ENCODE measurements at regions not wholly inside any gene's neighbourhood (a gene's known extent, or its start where the extent isn't known, plus 50 kb on each side); places are given as distances from the start of the nearest gene placed in this dataset.

- Histone ChIP-seq H3K9me3 (ENCODE audit: control insufficient read depth in 4 of 4, low read length in 3 of 4) (no peaks in the 10 kb centered on the region), H3K4me3 (ENCODE audit: low read depth in 1 of 3, low read length in 3 of 3) (no peak overlapping the region), H3K36me3 (ENCODE audit: control insufficient read depth in 4 of 4, insufficient read depth in 3 of 4, low read depth in 1 of 4, low read length in 3 of 4) (no peaks in the 10 kb centered on the region), H3K4me1 (ENCODE audit: control insufficient read depth in 4 of 4, insufficient read depth in 4 of 4, low read length in 3 of 4) (no peaks in the 10 kb centered on the region), H3K27ac (ENCODE audit: low read depth in 1 of 2, low read length in 2 of 2) (no peak overlapping the region), H3K27me3 (ENCODE audit: control insufficient read depth in 4 of 4, insufficient read depth in 4 of 4, low read length in 3 of 4) (peaks cover 0 to 2% (median 0%) of the 10 kb centered on the region in 4 donors), H3K9ac (ENCODE audit: low read depth in 1 of 2, low read length in 2 of 2) (no peak overlapping the region)
- no peak for TF ChIP-seq NR2F2 (IDR thresholded peaks at IDR 0.05)
- no peak for TF ChIP-seq GABPA (IDR thresholded peaks at IDR 0.05 in 1 of 2, conservative IDR thresholded peaks at IDR 0.05 in 1 of 2)
- TF ChIP-seq REST (IDR thresholded peaks at IDR 0.05), result no peak
- TF ChIP-seq JUND (IDR thresholded peaks at IDR 0.05), result no peak
- no peak for TF ChIP-seq FOXA1 (IDR thresholded peaks at IDR 0.05)
- TF ChIP-seq TAF1 (conservative IDR thresholded peaks at IDR 0.05), result no peak
- no peak for TF ChIP-seq EGR1 (IDR thresholded peaks at IDR 0.05; ENCODE audit: low read depth in 2 of 2)
- no peak for TF ChIP-seq HNF4G (IDR thresholded peaks at IDR 0.05)
- WGBS, result 70% methylated on average over 1 of the region's 1 CpG
- DNase-seq (ENCODE audit: low spot score), result no peak
Measured at GRCh38 chr7:85882335-85882734, 695.5 kb upstream of the SEMA3D start.

DNA sequence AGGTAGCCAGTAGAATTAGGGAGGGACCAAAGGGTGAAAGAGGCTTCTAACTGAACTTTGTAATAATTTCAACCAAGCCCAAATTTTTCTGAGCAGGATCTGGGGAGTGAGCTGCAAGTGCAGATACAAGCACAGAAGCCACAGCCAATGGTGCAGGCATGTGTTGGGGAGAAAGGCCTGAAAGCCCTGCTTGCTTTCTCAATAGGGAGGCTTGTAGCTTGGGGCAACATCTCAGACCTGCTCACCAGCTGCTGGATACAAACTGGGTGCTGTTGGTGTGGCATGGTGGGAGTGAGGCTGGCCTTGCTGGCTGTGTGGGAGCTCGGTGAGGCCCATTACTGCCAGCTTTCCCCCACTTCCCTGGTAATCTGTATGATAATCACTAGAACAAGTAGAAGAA is 688.5 kb upstream of the SEMA3D start:
- Histone ChIP-seq H3K9me3 (ENCODE audit: control insufficient read depth in 4 of 4, low read length in 3 of 4) (no peaks in the 10 kb centered on the region), H3K27ac (ENCODE audit: low read depth in 1 of 2, low read length in 2 of 2) (no peak overlapping the region), H3K4me1 (ENCODE audit: control insufficient read depth in 4 of 4, insufficient read depth in 4 of 4, low read length in 3 of 4) (no peaks in the 10 kb centered on the region), H3K36me3 (ENCODE audit: control insufficient read depth in 4 of 4, insufficient read depth in 3 of 4, low read depth in 1 of 4, low read length in 3 of 4) (no peaks in the 10 kb centered on the region), H3K9ac (ENCODE audit: low read depth in 1 of 2, low read length in 2 of 2) (no peak overlapping the region), H3K4me3 (ENCODE audit: low read depth in 1 of 3, low read length in 3 of 3) (no peak overlapping the region), H3K27me3 (ENCODE audit: control insufficient read depth in 4 of 4, insufficient read depth in 4 of 4, low read length in 3 of 4) (no peaks in the 10 kb centered on the region)
- DNase-seq (ENCODE audit: low spot score), result no peak
- no peak for TF ChIP-seq NR2F2 (IDR thresholded peaks at IDR 0.05)
- TF ChIP-seq RXRA (IDR thresholded peaks at IDR 0.05), result no peak
- TF ChIP-seq FOXA1 (IDR thresholded peaks at IDR 0.05), result no peak
- no peak for TF ChIP-seq MAX (IDR thresholded peaks at IDR 0.05)
- no peak for TF ChIP-seq TAF1 (conservative IDR thresholded peaks at IDR 0.05)
- TF ChIP-seq, protein P1, sequence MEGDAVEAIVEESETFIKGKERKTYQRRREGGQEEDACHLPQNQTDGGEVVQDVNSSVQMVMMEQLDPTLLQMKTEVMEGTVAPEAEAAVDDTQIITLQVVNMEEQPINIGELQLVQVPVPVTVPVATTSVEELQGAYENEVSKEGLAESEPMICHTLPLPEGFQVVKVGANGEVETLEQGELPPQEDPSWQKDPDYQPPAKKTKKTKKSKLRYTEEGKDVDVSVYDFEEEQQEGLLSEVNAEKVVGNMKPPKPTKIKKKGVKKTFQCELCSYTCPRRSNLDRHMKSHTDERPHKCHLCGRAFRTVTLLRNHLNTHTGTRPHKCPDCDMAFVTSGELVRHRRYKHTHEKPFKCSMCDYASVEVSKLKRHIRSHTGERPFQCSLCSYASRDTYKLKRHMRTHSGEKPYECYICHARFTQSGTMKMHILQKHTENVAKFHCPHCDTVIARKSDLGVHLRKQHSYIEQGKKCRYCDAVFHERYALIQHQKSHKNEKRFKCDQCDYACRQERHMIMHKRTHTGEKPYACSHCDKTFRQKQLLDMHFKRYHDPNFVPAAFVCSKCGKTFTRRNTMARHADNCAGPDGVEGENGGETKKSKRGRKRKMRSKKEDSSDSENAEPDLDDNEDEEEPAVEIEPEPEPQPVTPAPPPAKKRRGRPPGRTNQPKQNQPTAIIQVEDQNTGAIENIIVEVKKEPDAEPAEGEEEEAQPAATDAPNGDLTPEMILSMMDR (IDR thresholded peaks at IDR 0.05; ENCODE audit: low read depth, low read length, missing input control), result no peak
- TF ChIP-seq JUND (IDR thresholded peaks at IDR 0.05), result no peak
- TF ChIP-seq, protein P2, sequence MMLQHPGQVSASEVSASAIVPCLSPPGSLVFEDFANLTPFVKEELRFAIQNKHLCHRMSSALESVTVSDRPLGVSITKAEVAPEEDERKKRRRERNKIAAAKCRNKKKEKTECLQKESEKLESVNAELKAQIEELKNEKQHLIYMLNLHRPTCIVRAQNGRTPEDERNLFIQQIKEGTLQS (IDR thresholded peaks at IDR 0.05), result no peak
- TF ChIP-seq RAD21 (IDR thresholded peaks at IDR 0.05), result no peak
- TF ChIP-seq HNF4A (conservative IDR thresholded peaks at IDR 0.05), result no peak
- TF ChIP-seq GABPA (IDR thresholded peaks at IDR 0.05 in 1 of 2, conservative IDR thresholded peaks at IDR 0.05 in 1 of 2), result no peak
- no peak for TF ChIP-seq YY1 (IDR thresholded peaks at IDR 0.05)
- TF ChIP-seq SP1 (IDR thresholded peaks at IDR 0.05), result no peak
- no peak for TF ChIP-seq FOXA2 (IDR thresholded peaks at IDR 0.05)
- no peak for TF ChIP-seq REST (IDR thresholded peaks at IDR 0.05)
- no peak for TF ChIP-seq HNF4G (IDR thresholded peaks at IDR 0.05)
- TF ChIP-seq EGR1 (IDR thresholded peaks at IDR 0.05; ENCODE audit: low read depth in 2 of 2), result no peak
- no peak for TF ChIP-seq ZBTB33 (IDR thresholded peaks at IDR 0.05)
- 43% methylated on average over 1 of the region's 1 CpG for WGBS

Measured in liver (tissue), 8 donors.